ENCODE measurements at regions not wholly inside any gene's neighbourhood (a gene's known extent, or its start where the extent isn't known, plus 50 kb on each side); places are given as distances from the start of the nearest gene placed in this dataset.
"Not testable (repeated sequence)": the region's sequence is repeated elsewhere in the genome, so short reads cannot be mapped to it uniquely, and the experiment has no call there.

DNA sequence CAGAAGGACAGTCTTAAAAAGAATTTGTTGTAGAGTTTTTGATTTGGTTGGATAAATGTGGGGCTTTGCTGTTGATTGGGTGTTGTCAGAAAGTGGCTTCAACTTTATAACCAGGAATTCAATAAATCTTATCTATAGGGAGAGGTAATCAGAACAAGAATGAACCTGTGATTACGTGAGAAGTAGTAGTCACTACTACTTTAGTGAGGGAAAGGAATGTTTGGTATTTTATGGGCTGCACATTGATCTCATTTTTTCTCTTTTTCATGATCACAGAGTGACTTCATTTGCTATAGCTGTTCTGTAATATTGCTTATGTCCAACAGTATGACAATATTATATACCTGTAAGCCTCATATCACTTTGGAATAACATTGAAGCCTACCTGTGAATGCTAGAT, 485.2 kb upstream of the BCHE start:
- no peak for DNase-seq (ENCODE audit: low spot score)

DNA sequence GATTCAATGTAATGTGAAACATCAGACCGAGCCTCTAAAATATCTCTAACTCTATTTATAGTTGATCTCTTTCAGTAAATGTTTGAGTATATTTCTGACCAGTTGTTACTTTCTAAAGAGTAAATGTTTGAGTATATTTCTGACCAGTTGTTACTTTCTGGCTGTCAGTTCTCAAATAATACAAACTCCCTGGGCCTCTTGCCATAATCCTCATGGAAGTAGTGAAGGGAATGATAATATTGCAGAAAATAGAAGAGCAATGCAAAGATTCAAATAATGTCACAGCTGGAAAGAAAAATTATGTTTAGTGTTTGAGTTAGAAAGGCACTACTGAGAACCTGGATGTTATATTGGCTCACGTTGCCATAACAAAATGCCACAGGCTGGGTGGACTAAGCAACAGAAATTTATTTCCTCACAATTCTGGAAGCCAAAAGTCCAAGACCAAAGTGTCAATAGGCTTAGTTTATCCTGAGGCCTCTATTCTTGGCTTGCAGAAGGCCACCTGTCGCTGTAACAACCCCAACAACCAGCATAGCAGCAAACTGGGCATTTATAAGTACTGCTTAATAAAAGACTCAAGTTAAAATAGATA, 470.6 kb upstream of the BCHE start:
- no peak for DNase-seq (ENCODE audit: low spot score)

DNA sequence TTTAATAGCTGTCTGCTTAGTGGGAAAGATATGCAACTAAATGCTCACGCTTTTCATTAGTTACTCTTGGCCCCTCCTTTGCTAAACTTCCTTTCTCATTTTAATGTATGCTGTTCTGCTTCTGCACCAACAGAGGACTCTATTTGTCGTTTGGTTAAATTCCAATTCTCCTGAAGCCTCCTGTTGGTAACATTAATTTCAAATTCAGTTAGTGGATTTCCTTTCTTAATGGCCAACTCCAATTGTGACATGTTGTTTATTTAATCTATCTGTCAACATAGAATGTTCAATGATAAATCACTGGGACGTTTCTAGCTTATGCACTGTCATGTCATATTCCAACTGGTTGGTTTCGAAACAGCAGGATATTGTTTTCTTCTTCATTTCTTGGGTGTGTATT, 467.4 kb upstream of the BCHE start:
- no peak for DNase-seq (ENCODE audit: low spot score)

DNA sequence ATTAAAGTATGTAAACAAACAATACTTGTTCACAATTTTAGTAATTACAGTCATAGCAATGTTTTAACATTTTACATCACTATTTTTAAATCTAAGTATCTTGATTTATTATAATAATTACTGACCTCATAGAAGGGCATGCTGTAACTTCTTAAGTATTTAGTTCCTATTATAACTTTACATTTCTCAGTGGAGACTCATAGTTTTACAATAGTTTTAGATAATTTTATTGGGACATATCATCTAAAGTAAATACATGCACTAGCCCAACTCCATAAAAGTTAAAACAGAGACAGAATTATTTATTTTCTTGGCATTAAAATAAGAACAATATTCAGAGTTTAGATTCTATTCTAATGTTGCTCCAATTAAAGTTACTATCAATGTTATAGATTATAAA, 466.5 kb upstream of the BCHE start:
- DNase-seq (ENCODE audit: low spot score) = no peak

DNA sequence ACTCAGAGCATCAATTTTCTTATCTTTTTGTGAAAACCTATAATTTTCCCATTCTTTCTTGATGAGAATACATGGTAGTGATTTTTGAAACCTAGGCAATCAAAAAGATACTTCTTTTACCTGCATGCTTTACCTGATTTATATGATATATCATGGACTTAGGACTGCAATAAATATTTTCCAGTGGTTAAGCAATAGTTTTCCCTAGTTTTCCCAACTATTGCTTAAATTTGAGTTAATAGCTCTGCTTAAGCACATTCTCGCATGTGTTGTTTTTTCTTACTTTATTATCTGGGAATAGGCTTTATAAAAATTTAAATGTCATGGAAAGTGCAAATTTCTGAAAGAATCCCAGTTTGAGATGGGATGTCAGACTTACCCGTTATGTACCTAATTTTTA, 465.1 kb upstream of the BCHE start:
- no peak for DNase-seq (ENCODE audit: low spot score)

DNA sequence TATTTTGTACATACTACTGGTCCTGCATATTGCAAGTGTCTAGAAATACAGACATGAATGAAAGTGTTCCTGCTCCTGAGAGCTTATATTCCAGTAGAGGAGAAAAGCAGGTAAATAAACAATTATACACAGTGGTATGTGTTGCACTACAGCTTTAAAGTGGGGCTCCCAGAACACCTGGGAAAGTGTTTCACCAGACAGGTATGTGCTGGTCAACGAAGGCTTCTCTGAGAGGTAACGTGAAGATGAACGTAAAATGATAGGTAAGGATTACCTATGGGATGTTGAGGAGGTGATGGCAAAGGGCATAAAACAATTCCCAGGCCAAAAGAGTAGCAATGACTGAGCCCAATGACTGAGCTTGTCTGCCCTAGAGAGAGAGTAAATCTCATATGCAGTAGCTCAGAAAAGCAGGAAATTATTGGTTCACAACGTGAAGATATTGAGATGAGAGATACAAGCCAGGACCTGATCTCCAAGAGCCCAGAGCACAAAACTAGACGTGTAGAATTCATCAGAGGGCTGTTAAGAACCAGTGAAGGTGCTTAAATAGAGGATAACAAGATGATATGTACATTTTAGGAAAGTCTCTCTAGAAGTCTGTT, 459.1 kb upstream of the BCHE start:
- DNase-seq (ENCODE audit: low spot score) = no peak

DNA sequence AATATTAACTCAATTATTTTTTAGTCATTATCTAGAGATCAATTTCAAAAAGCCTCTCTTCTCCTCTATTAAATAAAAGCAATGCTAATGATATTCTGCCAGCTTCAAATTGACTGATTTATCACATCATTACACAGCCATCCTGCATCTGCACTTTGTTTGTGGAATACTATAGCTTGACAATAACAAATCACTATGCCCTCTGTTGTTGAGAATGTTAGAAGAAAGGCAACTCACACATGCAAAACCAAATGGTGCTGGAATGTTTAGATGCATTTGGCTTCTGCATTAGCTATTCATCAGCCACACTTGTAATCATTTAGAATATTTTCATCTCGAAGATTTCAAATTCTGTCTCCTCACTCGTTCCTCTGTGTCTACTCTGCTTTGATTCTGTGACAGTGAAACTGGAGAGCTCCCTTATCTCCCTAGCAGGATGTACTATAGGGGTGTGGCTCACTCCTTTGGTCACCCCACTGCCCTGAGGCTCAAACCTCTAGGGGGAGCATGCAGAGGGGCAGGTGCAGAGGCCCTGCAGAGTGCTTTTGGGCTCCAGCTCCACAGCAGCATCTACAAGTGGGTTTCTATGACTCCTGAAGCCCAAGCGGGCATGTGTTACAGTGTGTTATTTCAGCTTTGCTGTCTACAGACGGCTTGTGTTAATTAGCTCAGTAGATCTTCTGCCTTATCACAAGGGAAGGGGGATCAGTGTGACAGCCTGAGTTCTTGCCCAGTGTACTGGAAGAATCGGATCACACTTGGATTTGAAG, 454.1 kb upstream of the BCHE start:
- DNase-seq (ENCODE audit: low spot score) = no peak

DNA sequence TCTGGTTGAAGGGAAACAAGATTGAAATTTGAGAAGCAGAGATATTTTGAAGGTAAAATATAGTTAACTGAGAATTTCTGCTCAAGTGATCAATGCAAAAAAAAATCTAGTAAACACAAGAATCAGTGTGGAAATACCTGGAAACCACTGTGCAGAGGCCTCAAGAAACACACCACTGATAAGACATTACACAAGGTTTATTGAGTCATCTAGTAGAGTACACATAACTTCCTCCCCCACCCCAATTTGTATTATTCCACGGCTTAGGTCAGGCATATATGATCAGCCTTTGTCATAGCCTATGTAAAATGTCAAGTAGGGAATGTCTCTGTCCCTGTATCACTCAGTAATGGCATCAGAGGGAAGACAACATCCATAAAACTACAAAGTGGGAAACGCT, 447.8 kb upstream of the BCHE start:
- DNase-seq (ENCODE audit: low spot score) = no peak

DNA sequence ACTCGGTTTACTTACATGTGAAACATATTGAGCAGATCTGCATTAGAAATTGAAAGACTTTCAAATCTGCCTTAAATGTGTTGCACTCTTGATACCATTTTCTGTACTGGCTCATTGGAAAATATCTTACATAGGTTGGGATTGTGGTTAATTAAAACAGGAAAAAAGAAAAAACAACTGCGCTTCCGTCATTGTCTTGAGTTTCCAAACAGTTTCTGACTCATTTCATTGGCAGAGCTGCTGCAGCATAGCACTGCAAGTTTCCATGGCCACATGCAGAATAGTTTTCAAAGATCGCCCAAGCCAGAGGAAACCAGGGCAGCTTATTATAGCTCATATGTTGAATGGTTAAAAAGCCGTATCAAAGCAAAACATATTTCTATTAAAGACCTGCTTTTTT, 446.6 kb upstream of the BCHE start:
- DNase-seq (ENCODE audit: low spot score) = no peak

DNA sequence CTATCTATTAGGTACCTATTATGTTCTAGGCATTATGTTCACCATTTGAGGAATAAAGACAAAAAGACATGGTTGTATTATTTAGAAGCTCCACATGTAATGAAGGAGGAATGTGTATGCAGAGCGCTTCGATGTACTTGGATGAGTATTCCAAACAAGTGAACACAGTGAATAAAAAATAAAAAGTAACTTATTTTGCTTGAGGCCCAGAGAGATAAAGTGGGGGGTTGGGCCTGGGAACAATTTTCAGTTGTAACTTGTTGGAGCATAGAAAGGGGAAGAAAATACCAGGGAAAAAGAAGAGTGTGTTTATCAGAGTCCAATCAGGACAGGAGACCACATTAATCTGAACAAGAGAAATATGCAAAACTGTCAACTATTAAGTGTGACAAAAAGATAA, 445.7 kb upstream of the BCHE start:
- no peak for DNase-seq (ENCODE audit: low spot score)

DNA sequence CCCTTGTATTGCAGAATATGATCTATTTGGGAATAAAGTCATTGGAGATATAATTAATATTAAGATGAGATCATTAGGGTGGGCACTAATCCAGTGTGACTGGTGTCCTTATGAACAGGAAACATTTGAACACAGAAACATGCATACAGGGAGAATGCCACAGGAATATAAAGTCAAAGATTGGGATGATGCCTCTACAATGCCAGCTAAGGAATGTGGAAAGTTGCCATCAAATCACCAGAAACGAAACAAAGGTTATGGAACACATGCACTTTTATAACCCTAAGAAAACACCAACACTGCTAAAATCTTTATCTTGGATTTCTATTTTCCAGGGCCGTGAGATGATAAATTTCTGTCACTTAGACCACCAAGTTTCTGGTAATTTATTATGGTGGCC, 442.4 kb upstream of the BCHE start:
- DNase-seq (ENCODE audit: low spot score) = no peak

DNA sequence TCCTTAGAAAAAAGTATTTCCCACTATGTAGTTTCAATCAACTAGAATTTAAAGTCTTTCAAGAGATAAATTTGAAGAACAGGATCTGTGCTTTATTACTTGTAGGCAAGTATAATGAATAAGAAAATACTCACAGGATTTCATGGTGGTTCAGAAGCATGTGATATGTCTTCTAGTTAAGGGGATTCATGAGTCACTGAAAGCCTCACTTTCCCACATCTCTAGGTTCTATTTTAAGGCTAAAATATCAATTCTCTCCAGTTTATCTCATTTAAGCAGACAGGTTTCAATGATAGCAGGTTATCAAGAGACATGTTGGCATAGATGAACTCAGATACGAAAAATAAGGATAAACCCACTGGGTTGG, 437.8 kb upstream of the BCHE start:
- no peak for DNase-seq (ENCODE audit: low spot score)

DNA sequence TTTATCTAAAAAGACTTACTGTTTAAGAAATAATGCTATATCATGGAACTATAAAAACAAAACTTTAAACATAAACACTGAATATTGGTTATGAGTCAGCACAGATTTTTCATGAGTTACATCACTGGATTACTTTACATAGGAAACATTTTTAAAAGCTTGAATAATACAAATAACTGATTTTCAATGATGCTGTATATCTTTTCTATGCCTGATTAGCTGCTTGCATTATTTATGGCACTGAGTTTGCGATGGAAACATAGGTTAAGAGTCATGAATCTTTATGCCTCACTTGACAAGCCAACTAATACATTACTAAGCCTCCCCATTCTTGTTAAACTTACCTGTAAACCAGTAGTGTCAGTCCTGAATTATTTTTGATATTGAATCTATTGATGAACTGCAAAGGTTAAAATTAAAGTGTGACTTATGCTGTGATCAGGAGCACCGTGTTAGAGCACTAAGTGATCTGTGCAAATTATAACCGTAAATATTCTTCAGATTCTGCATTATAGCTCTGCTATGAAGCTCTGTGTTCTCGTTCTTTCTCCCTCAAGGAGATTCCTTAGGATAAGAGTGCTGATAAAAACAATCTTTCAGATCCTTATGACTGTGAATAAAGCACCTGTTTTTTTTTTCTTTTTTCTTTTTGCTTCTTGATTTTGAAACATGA, 437.3 kb upstream of the BCHE start:
- no peak for DNase-seq (ENCODE audit: low spot score)

DNA sequence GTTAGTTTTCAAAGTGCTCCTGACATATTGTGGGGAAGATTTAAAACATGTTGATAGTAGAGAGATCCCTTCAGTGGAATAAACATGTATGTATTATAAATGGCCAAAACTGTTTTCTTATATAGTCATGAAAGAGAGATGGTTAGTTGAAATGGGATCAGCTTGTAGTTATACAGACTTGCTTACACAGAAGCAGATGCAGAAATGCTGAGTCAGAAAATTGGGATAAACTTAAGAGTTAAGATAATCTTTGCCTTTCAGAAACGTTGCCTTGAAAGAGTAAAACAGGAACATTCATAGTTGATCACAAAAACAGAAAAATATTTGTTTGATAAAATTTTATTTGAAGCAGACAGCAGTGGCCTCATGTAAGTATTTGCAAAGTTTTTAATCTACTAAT, 433.2 kb upstream of the BCHE start:
- DNase-seq (ENCODE audit: low spot score) = no peak

DNA sequence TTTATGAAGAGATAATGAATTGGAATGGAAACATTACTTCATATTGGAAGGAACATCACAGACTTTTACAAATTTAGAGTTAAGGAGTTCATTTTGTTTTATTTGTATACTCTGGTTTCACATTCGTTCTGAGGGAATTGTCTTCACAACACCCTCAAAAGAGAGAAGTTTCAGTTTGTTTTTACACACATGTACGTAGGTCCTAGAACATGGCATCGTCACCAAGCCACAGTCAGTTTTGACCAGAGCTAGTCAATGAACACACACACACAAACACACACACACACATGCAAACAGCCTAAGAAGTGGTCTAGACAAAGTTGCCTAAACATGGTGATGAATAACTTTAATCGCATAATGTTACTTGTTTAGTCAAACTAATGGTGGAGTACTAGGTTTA, 427.9 kb upstream of the BCHE start:
- DNase-seq (ENCODE audit: low spot score) = no peak

DNA sequence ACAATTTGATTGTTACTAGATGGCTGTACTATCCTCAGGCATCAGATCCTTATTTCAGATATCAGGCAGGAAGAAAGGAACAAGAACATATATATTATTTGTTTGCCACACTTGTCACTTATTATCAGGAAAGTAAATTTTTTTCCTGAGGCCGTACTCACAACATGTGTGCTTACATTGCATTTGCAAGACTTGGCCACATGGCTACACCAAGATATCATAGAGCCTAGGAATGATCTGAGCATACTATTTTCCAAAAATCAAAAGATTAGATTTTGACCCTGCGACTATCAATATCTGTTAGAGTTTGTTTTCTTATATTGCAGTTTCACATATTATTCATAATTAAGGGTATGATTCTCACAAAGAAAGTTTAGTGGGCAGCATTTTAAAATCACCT, 426.2 kb upstream of the BCHE start:
- no peak for DNase-seq (ENCODE audit: low spot score)

DNA sequence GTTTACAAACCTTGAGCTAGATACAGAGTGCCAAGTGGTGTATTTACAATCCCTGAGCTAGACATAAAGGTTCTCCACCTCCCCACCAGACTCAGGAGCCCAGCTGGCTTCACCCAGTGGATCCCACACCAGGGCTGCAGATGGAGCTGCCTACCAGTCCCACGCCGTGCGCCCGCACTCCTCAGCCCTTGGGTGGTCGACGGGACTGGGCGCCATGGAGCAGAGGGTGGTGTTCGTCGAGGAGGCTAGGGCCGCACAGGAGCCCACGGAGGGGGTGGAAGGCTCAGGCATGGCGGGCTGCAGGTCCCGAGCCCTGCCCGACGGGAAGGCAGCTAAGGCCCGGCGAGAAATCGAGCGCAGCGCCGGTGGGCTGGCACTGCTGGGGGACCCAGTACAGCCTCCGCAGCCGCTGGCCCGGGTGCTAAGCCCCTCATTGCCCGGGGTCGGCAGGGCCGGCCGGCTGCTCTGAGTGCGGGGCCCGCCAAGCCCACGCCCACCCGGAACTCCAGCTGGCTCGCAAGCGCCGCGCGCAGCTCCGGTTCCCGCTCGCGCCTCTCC, 421.1 kb upstream of the BCHE start:
- not testable (repeated sequence) for DNase-seq (ENCODE audit: low spot score)

DNA sequence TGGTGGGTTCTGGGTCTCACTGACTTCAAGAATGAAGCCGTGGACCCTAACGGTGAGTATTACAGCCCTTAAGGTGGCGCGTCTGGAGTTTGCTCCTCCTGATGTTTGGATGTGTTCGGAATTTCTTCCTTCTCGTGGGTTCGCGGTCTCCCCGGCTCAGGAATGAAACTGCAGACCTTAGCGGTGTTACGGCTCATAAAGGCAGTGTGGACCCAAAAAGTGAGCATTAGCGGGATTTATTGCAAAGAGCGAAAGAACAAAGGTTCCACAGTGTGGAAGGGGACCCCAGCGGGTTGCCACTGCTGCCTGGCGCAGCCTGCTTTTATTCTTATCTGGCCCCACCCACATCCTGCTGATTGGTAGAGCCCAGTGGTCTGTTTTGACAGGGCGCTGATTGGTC, 420.5 kb upstream of the BCHE start:
- DNase-seq (ENCODE audit: low spot score) = no peak

DNA sequence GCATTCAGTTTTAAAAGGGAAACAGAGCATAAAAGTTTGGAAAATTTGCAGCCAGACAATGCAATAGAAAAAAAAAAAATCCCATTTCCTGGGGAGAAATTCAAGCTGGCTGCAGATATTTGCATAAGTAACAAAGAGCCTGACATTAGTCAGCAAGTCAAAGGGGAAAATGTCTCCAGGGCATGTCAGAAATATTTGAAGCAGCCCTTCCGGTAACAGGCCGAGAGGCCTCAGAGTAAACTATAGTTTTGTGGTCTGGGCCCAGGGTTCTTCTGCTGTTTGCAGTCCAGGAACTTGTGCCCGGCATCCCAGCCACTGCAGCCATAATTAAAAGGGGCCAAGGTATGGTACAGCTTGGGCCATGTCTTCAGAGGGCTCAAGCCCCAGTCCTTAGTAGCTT, 411.6 kb upstream of the BCHE start:
- DNase-seq (ENCODE audit: low spot score) = no peak

DNA sequence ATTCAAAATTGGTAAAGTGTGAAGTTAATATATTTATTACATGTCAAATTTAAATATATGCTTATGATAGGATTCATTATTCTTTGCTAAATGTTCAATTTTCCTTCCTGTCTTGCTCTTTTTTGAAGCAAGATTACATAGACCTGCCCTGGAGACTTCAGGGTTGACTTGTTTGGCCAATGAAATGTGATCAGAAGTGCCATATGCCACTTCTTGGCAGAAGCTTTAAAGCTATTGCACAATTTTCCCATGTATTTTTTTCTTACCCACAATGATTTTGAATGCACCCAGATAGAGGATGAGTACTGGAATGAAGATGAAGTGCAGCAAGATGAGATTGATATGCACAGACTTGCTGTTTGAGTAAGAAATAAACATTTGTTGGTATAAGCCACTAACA, 406.3 kb upstream of the BCHE start:
- DNase-seq (ENCODE audit: low spot score) = no peak

DNA sequence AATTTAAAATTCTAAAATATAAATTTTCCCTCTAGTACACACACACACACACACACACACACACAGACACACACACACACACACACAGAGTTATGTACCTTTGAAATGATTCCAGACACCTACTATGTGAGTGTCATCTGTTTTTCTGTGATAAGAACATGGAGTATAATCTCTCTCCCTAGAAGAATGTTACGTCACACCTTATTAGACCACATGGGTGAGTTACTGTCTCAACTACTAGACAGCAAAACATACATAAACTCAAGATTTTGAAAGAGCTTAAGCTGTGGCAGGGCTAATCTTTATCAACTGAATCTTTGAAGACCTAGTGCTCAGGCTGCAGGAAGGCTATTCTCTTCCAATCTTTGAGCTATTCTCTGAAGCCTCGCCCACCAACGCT, 385.9 kb upstream of the BCHE start:
- DNase-seq (ENCODE audit: low spot score) = no peak

DNA sequence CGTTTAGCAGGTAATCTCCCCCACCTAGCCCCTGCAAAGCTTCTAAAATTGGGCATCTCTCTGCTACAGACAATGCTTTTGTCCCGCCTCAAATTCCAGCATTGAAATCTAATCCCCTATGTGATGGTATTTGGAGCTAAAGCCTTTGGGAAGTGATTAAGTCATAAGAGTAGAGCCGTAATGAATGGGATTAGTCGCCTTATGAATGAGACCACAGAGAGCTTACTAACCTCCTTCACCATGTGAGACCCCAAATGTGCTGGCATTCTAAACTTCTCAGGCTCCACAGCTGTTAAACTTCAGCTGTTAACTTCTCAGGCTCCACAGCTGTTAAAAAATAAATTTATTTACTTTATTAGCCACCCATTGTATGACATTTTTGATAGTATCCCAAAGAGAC, 374.2 kb upstream of the BCHE start:
- DNase-seq (ENCODE audit: low spot score) = no peak

DNA sequence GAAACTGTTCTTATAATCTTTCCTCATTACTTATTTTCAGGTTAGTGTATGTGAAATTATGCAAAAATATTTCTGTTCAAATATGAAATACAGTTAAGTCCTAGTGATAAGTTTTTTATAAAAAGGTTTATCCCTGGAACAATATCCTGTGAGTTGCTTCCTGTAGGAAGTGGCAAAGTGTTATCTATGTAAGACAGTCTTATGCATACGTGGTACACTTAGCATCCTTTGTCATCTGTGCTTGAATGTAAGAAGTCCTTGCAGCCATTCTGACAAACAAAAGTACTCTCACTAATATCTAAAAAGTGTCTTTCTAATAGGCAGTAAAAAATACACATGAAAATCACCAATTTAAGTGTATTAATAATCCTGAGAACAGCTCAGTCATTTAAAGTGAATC, 372.5 kb upstream of the BCHE start:
- no peak for DNase-seq (ENCODE audit: low spot score)
